Activated T-cell treated with anti-CD3 and anti-CD28 coated beads, Interleukin-2, amount 50 U/mL, for 24 hours (primary cell): ENCODE measurements at regions not wholly inside any gene's neighbourhood (a gene's known extent, or its start where the extent isn't known, plus 50 kb on each side); places are given as distances from the start of the nearest gene placed in this dataset.
"Not testable (repeated sequence)": the region's sequence is repeated elsewhere in the genome, so short reads cannot be mapped to it uniquely, and the experiment has no call there.

Experiments used
- DNase-seq: peaks from one replicate; pipeline ENCODE4 v3.0.0-alpha.2; 2020
- H3K27ac Mint-ChIP-seq: 2 replicates; pipeline ENCODE4 v1.8.0; 2020; ENCODE audit warnings: mild to moderate bottlenecking, mixed read lengths
- H3K27me3 Mint-ChIP-seq: 2 replicates; pipeline ENCODE4 v1.8.0; 2020; ENCODE audit warnings: mixed read lengths
- H3K36me3 Mint-ChIP-seq: 2 replicates; pipeline ENCODE4 v1.8.0; 2020; ENCODE audit warnings: low read depth, mixed read lengths
- H3K4me1 Mint-ChIP-seq: 2 replicates; pipeline ENCODE4 v1.8.0; 2020; ENCODE audit warnings: low read depth, mixed read lengths
- H3K4me3 Mint-ChIP-seq: 2 replicates; pipeline ENCODE4 v1.8.0; 2020; ENCODE audit warnings: mild to moderate bottlenecking, moderate library complexity, mixed read lengths
- H3K9me3 Mint-ChIP-seq: 2 replicates; pipeline ENCODE4 v1.8.0; 2020; ENCODE audit warnings: mixed read lengths

- no peak overlapping the region for H3K27ac Mint-ChIP-seq
- H3K9me3 Mint-ChIP-seq, result peaks cover 16% of the 10 kb centered on the region
- peaks cover 5% of the 10 kb centered on the region for H3K36me3 Mint-ChIP-seq
- H3K27me3 Mint-ChIP-seq, result no peaks in the 10 kb centered on the region
- DNase-seq, result no peak
- H3K4me3 Mint-ChIP-seq, result no peak overlapping the region
- H3K4me1 Mint-ChIP-seq, result no peaks in the 10 kb centered on the region
Observed at GRCh38 chr5:100421360-100421759, 113.8 kb upstream of the FAM174A start.

- no peak for DNase-seq
- Mint-ChIP-seq H3K36me3 (no peaks in the 10 kb centered on the region), H3K27me3 (no peaks in the 10 kb centered on the region), H3K9me3 (no peaks in the 10 kb centered on the region), H3K4me3 (no peak overlapping the region), H3K4me1 (no peaks in the 10 kb centered on the region), H3K27ac (no peak overlapping the region)
Observed at GRCh38 chr5:100418231-100418630, 116.9 kb upstream of the FAM174A start.

- H3K4me1 Mint-ChIP-seq, result no peaks in the 10 kb centered on the region
- no peaks in the 10 kb centered on the region for H3K27me3 Mint-ChIP-seq
- no peak overlapping the region for H3K27ac Mint-ChIP-seq
- no peak for DNase-seq
- no peaks in the 10 kb centered on the region for H3K36me3 Mint-ChIP-seq
- H3K4me3 Mint-ChIP-seq, result no peak overlapping the region
- H3K9me3 Mint-ChIP-seq, result no peaks in the 10 kb centered on the region
Observed at GRCh38 chr5:100409660-100410151, 125.5 kb upstream of the FAM174A start.

- no peak overlapping the region for H3K4me3 Mint-ChIP-seq
- no peak for DNase-seq
- H3K36me3 Mint-ChIP-seq, result no peaks in the 10 kb centered on the region
- no peaks in the 10 kb centered on the region for H3K9me3 Mint-ChIP-seq
- H3K4me1 Mint-ChIP-seq, result no peaks in the 10 kb centered on the region
- no peaks in the 10 kb centered on the region for H3K27me3 Mint-ChIP-seq
- no peak overlapping the region for H3K27ac Mint-ChIP-seq
Observed at GRCh38 chr5:100407053-100407452, 128.1 kb upstream of the FAM174A start.

- no peaks in the 10 kb centered on the region for H3K27me3 Mint-ChIP-seq
- DNase-seq, result no peak
- H3K4me1 Mint-ChIP-seq, result no peaks in the 10 kb centered on the region
- H3K9me3 Mint-ChIP-seq, result no peaks in the 10 kb centered on the region
- no peaks in the 10 kb centered on the region for H3K36me3 Mint-ChIP-seq
- H3K27ac Mint-ChIP-seq, result no peak overlapping the region
- no peak overlapping the region for H3K4me3 Mint-ChIP-seq
Observed at GRCh38 chr5:100406640-100407039, 128.5 kb upstream of the FAM174A start.

- H3K4me1 Mint-ChIP-seq, result no peaks in the 10 kb centered on the region
- no peaks in the 10 kb centered on the region for H3K9me3 Mint-ChIP-seq
- no peaks in the 10 kb centered on the region for H3K36me3 Mint-ChIP-seq
- DNase-seq, result no peak
- H3K4me3 Mint-ChIP-seq, result no peak overlapping the region
- no peak overlapping the region for H3K27ac Mint-ChIP-seq
- H3K27me3 Mint-ChIP-seq, result no peaks in the 10 kb centered on the region
Observed at GRCh38 chr5:100402071-100402470, 133.1 kb upstream of the FAM174A start.

GRCh38 chr5:100401149-100401548, 134.0 kb upstream of the FAM174A start:
- no peak for DNase-seq
- no peaks in the 10 kb centered on the region for H3K9me3 Mint-ChIP-seq
- no peaks in the 10 kb centered on the region for H3K27me3 Mint-ChIP-seq
- no peaks in the 10 kb centered on the region for H3K36me3 Mint-ChIP-seq
- no peaks in the 10 kb centered on the region for H3K4me1 Mint-ChIP-seq
- no peak overlapping the region for H3K4me3 Mint-ChIP-seq
- H3K27ac Mint-ChIP-seq, result no peak overlapping the region

- not testable (repeated sequence) for H3K27ac Mint-ChIP-seq, H3K36me3 Mint-ChIP-seq, H3K9me3 Mint-ChIP-seq, DNase-seq, H3K4me1 Mint-ChIP-seq, H3K4me3 Mint-ChIP-seq, H3K27me3 Mint-ChIP-seq
Observed at GRCh38 chr5:100398815-100399214, 136.4 kb upstream of the FAM174A start.

GRCh38 chr5:100379254-100379858, 155.8 kb upstream of the FAM174A start:
- not testable (repeated sequence) for H3K27ac Mint-ChIP-seq, H3K4me3 Mint-ChIP-seq, H3K36me3 Mint-ChIP-seq, DNase-seq, H3K9me3 Mint-ChIP-seq, H3K4me1 Mint-ChIP-seq, H3K27me3 Mint-ChIP-seq

- not testable (repeated sequence) for H3K27ac Mint-ChIP-seq, H3K4me3 Mint-ChIP-seq, H3K27me3 Mint-ChIP-seq, DNase-seq, H3K4me1 Mint-ChIP-seq, H3K36me3 Mint-ChIP-seq, H3K9me3 Mint-ChIP-seq
Observed at GRCh38 chr5:100364757-100365478, 170.3 kb upstream of the FAM174A start.

- not testable (repeated sequence) for H3K4me3 Mint-ChIP-seq, H3K27me3 Mint-ChIP-seq, H3K4me1 Mint-ChIP-seq, H3K36me3 Mint-ChIP-seq, H3K9me3 Mint-ChIP-seq, H3K27ac Mint-ChIP-seq, DNase-seq
Observed at GRCh38 chr5:100364343-100364742, 170.8 kb upstream of the FAM174A start.

GRCh38 chr5:100359998-100360397, 175.2 kb upstream of the FAM174A start:
- not testable (repeated sequence) for H3K4me3 Mint-ChIP-seq, H3K36me3 Mint-ChIP-seq, H3K27ac Mint-ChIP-seq, H3K9me3 Mint-ChIP-seq, H3K27me3 Mint-ChIP-seq, H3K4me1 Mint-ChIP-seq, DNase-seq

GRCh38 chr5:100346269-100346668, 188.9 kb upstream of the FAM174A start:
- H3K4me3 Mint-ChIP-seq, DNase-seq, H3K27ac Mint-ChIP-seq, H3K27me3 Mint-ChIP-seq, H3K4me1 Mint-ChIP-seq, H3K36me3 Mint-ChIP-seq, H3K9me3 Mint-ChIP-seq: not testable (repeated sequence)

GRCh38 chr5:100341485-100341884, 193.7 kb upstream of the FAM174A start:
- not testable (repeated sequence) for H3K4me3 Mint-ChIP-seq, H3K27me3 Mint-ChIP-seq, H3K36me3 Mint-ChIP-seq, H3K9me3 Mint-ChIP-seq, DNase-seq, H3K4me1 Mint-ChIP-seq, H3K27ac Mint-ChIP-seq

- H3K27ac Mint-ChIP-seq, result no peak overlapping the region
- no peaks in the 10 kb centered on the region for H3K27me3 Mint-ChIP-seq
- no peak overlapping the region for H3K4me3 Mint-ChIP-seq
- H3K36me3 Mint-ChIP-seq, result no peaks in the 10 kb centered on the region
- no peak for DNase-seq
- H3K4me1 Mint-ChIP-seq, result no peaks in the 10 kb centered on the region
- H3K9me3 Mint-ChIP-seq, result no peaks in the 10 kb centered on the region
Observed at GRCh38 chr5:100322483-100322882, 212.7 kb upstream of the FAM174A start.
